DND-41 (cell line): ENCODE measurements at regions not wholly inside any gene's neighbourhood (a gene's known extent, or its start where the extent isn't known, plus 50 kb on each side); places are given as distances from the start of the nearest gene placed in this dataset.

Experiments used
- EZH2 ChIP-seq: IDR thresholded peaks from 3 replicates; pipeline ENCODE4 v1.6.1; 2012; ENCODE audit warnings: borderline replicate concordance, low read depth, mild to moderate bottlenecking, moderate library complexity, low read length, inconsistent platforms; ENCODE audit not compliant: severe bottlenecking
- TF ChIP-seq, protein P1 (sequence below): IDR thresholded peaks from 2 replicates; pipeline ENCODE4 v1.5.1; 2012; ENCODE audit warnings: borderline replicate concordance, low read length, moderate library complexity, mild to moderate bottlenecking; ENCODE audit not compliant: poor library complexity, severe bottlenecking; ENCODE audit errors: extremely low read depth

DNA sequence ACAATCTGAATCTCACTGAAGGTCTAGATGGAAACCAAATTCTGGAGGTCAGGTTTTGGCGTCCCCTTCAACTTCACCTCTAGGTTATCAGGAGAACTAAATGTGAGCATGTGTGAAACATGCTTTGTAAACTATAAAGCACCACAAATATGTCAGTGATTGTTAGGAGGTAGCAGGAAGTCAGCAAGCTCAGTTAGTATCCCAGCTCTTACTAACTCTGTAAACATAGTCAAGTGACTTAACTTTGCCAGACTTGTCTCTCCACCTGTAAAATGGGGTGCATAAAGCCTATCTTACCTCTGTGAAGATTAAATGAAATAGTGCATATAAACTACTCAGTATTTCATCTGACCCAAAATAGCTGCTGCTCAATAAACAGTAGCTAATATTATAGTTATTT is 121.5 kb downstream of the INSIG2 start:
- TF ChIP-seq, protein P1, sequence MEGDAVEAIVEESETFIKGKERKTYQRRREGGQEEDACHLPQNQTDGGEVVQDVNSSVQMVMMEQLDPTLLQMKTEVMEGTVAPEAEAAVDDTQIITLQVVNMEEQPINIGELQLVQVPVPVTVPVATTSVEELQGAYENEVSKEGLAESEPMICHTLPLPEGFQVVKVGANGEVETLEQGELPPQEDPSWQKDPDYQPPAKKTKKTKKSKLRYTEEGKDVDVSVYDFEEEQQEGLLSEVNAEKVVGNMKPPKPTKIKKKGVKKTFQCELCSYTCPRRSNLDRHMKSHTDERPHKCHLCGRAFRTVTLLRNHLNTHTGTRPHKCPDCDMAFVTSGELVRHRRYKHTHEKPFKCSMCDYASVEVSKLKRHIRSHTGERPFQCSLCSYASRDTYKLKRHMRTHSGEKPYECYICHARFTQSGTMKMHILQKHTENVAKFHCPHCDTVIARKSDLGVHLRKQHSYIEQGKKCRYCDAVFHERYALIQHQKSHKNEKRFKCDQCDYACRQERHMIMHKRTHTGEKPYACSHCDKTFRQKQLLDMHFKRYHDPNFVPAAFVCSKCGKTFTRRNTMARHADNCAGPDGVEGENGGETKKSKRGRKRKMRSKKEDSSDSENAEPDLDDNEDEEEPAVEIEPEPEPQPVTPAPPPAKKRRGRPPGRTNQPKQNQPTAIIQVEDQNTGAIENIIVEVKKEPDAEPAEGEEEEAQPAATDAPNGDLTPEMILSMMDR, result no peak
- no peak for TF ChIP-seq EZH2
